H1 (cell line): ENCODE measurements at regions not wholly inside any gene's neighbourhood (a gene's known extent, or its start where the extent isn't known, plus 50 kb on each side); places are given as distances from the start of the nearest gene placed in this dataset.

Experiments used
- CTCF ChIA-PET: fragments of 300-600 bp; sonication (Branson Sonifier 250); formaldehyde crosslinking; loops from one replicate; lab custom pipeline; 2021; ENCODE audit not compliant: partially characterized antibody; lab: Charles Lee
- POLR2A ChIA-PET: fragments of 300-600 bp; sonication (Branson Sonifier 250); formaldehyde crosslinking; loops from one replicate; lab custom pipeline; 2021; ENCODE audit warnings: inconsistent platforms; ENCODE audit not compliant: partially characterized antibody; lab: Charles Lee
- DNase-seq, 2 experiments: peaks; one replicate each; pipeline versions ENCODE4 v3.0.0 to v3.0.0-alpha.2; 2010 to 2022; ENCODE audit warnings: low spot score in 2 of 2, low read depth in 1 of 2, mixed read lengths in 1 of 2
- FAIRE-seq: peaks from 2 replicates; lab custom pipeline; 2011; peaks lifted over from hg19 to GRCh38; lab: Jason Lieb, UNC
- H2AFZ ChIP-seq: 2 replicates; pipeline ENCODE4 v1.8.1; 2012; ENCODE audit warnings: low read length, inconsistent platforms
- H2AK5ac ChIP-seq: 2 replicates; pipeline ENCODE4 v1.6.1; 2013; ENCODE audit warnings: low read depth, low read length
- H2BK120ac ChIP-seq: replicated peaks from 2 replicates; pipeline ENCODE3; 2013; ENCODE audit warnings: low read depth, low read length, inconsistent platforms
- H2BK12ac ChIP-seq: 2 replicates; pipeline ENCODE4 v1.6.1; 2013; ENCODE audit warnings: low read depth, low read length
- H2BK15ac ChIP-seq: 2 replicates; pipeline ENCODE4 v1.6.1; 2013; ENCODE audit warnings: low read length
- H2BK20ac ChIP-seq: 2 replicates; pipeline ENCODE4 v1.6.1; 2013; ENCODE audit warnings: low read length
- H2BK5ac ChIP-seq: 2 replicates; pipeline ENCODE4 v1.6.1; 2013; ENCODE audit warnings: low read depth, low read length
- H3K14ac ChIP-seq: 2 replicates; pipeline ENCODE4 v1.6.1; 2013; ENCODE audit warnings: inconsistent platforms; ENCODE audit not compliant: insufficient read length
- H3K18ac ChIP-seq: 2 replicates; pipeline ENCODE4 v1.6.1; 2013; ENCODE audit warnings: low read length; ENCODE audit errors: extremely low read depth
- H3K23ac ChIP-seq: 2 replicates; pipeline ENCODE4 v1.6.1; 2013; ENCODE audit warnings: inconsistent platforms; ENCODE audit not compliant: insufficient read length
- H3K23me2 ChIP-seq: 2 replicates; pipeline ENCODE4 v1.6.1; 2013; ENCODE audit warnings: low read depth, low read length
- H3K27ac ChIP-seq: 2 replicates; pipeline ENCODE4 v1.6.1; 2011; ENCODE audit warnings: low read depth, low read length, inconsistent platforms
- H3K27me3 ChIP-seq, 4 experiments: replicated peaks in 1 of 4; 1 replicate in 1 of 4; 2 replicates in 3 of 4; pipeline versions ENCODE4 v1.6.1 to v1.8.1; 2011 to 2013; ENCODE audit warnings: low read length in 3 of 4, mild to moderate bottlenecking in 3 of 4, inconsistent platforms in 2 of 4, mixed read lengths in 2 of 4, moderate library complexity in 1 of 4; ENCODE audit not compliant: control insufficient read depth in 3 of 4, insufficient read depth in 3 of 4; ENCODE audit errors: extremely low read depth in 1 of 4
- H3K36me3 ChIP-seq, 4 experiments: 2 replicates each; pipeline versions ENCODE4 v1.6.1 to v1.8.1; 2011 to 2013; ENCODE audit warnings: mild to moderate bottlenecking in 4 of 4, low read length in 3 of 4, moderate library complexity in 2 of 4, control low read depth in 1 of 4, inconsistent platforms in 1 of 4; ENCODE audit not compliant: insufficient read depth in 4 of 4, control insufficient read depth in 2 of 4
- H3K4ac ChIP-seq: replicated peaks from 2 replicates; pipeline ENCODE3; 2013; ENCODE audit warnings: low read length, low read depth, mixed read lengths, inconsistent platforms; ENCODE audit not compliant: insufficient read length
- H3K4me1 ChIP-seq, 4 experiments: replicated peaks in 1 of 4; 1 replicate in 1 of 4; 2 replicates in 3 of 4; pipeline versions ENCODE4 v1.6.1 to v1.8.1; 2011 to 2013; ENCODE audit warnings: low read length in 3 of 4, inconsistent platforms in 2 of 4, mixed read lengths in 1 of 4; ENCODE audit not compliant: insufficient read depth in 4 of 4, control insufficient read depth in 3 of 4
- H3K4me2 ChIP-seq, 2 experiments: 2 replicates each; pipeline versions ENCODE4 v1.6.1 to v1.8.1; 2011 to 2013; ENCODE audit warnings: low read depth in 2 of 2, low read length in 2 of 2, control low read depth in 1 of 2, inconsistent platforms in 1 of 2, mild to moderate bottlenecking in 1 of 2; ENCODE audit not compliant: insufficient read depth in 1 of 2
- H3K4me3 ChIP-seq, 4 experiments: fragments of 200-600, 300-600 bp in 1 of 4; sonication (generic), shearing (Covaris generic), sonication (Bioruptor Twin) in 1 of 4; 2 replicates each; pipeline versions ENCODE4 v1.5.1 to v1.8.1; 2011 to 2016; ENCODE audit warnings: low read length in 4 of 4, low read depth in 3 of 4, control low read depth in 2 of 4, inconsistent platforms in 2 of 4, mild to moderate bottlenecking in 2 of 4, mixed read lengths in 1 of 4, moderate library complexity in 1 of 4; ENCODE audit not compliant: insufficient read depth in 2 of 4; ENCODE audit errors: extremely low read depth in 1 of 4
- H3K56ac ChIP-seq: replicated peaks from 2 replicates; pipeline ENCODE3; 2013; ENCODE audit warnings: low read depth, mild to moderate bottlenecking, mixed read lengths, low read length, inconsistent platforms; ENCODE audit not compliant: insufficient read length
- H3K79me1 ChIP-seq: 2 replicates; pipeline ENCODE4 v1.6.1; 2013; ENCODE audit warnings: low read depth, low read length, control low read depth
- H3K79me2 ChIP-seq, 2 experiments: 2 replicates each; pipeline versions ENCODE4 v1.6.1 to v1.8.1; 2012 to 2013; ENCODE audit warnings: low read length in 2 of 2, mild to moderate bottlenecking in 2 of 2, inconsistent platforms in 1 of 2; ENCODE audit not compliant: insufficient read depth in 2 of 2, control insufficient read depth in 1 of 2
- H3K9ac ChIP-seq, 4 experiments: replicated peaks in 1 of 4; 1 replicate in 1 of 4; 2 replicates in 3 of 4; pipeline versions ENCODE4 v1.6.1 to v1.8.1; 2011 to 2013; ENCODE audit warnings: low read depth in 3 of 4, low read length in 3 of 4, control low read depth in 2 of 4, mild to moderate bottlenecking in 2 of 4, moderate library complexity in 2 of 4, inconsistent platforms in 1 of 4; ENCODE audit errors: extremely low read depth in 1 of 4
- H3K9me3 ChIP-seq, 2 experiments: 2 replicates each; pipeline versions ENCODE4 v1.6.1 to v1.8.1; 2012 to 2013; ENCODE audit warnings: mild to moderate bottlenecking in 2 of 2, moderate library complexity in 2 of 2, control low read depth in 1 of 2, inconsistent platforms in 1 of 2, low read depth in 1 of 2, low read length in 1 of 2, mixed read lengths in 1 of 2; ENCODE audit not compliant: insufficient read depth in 2 of 2
- H4K20me1 ChIP-seq, 2 experiments: replicated peaks in 1 of 2; 2 replicates each; pipeline versions ENCODE3 to v1.8.1; 2011 to 2013; ENCODE audit warnings: inconsistent platforms in 2 of 2, low read length in 2 of 2, mild to moderate bottlenecking in 1 of 2; ENCODE audit not compliant: insufficient read depth in 2 of 2, control insufficient read depth in 1 of 2
- H4K5ac ChIP-seq: 2 replicates; pipeline ENCODE4 v1.6.1; 2013; ENCODE audit warnings: low read length, low read depth, mixed read lengths, inconsistent platforms; ENCODE audit not compliant: insufficient read length
- H4K8ac ChIP-seq: 2 replicates; pipeline ENCODE4 v1.8.0; 2013; ENCODE audit warnings: mild to moderate bottlenecking, moderate library complexity, low read length, inconsistent platforms; ENCODE audit not compliant: insufficient read depth; ENCODE audit errors: extremely low read depth
- H4K91ac ChIP-seq: replicated peaks from 2 replicates; pipeline ENCODE3; 2013; ENCODE audit warnings: low read length, mixed read lengths, inconsistent platforms; ENCODE audit not compliant: insufficient read length
- BRCA1 ChIP-seq: IDR thresholded peaks from 2 replicates; pipeline ENCODE4 v1.6.1; 2012; ENCODE audit warnings: low read depth, low read length, improper control_type of control experiment
- EP300 ChIP-seq, 2 experiments: IDR thresholded peaks; 1 replicate in 1 of 2; 2 replicates in 1 of 2; pipeline ENCODE4 v1.6.1; 2011 to 2012; ENCODE audit warnings: low read depth in 2 of 2, low read length in 2 of 2, mild to moderate bottlenecking in 2 of 2, borderline replicate concordance in 1 of 2, inconsistent platforms in 1 of 2, moderate library complexity in 1 of 2
- NRF1 ChIP-seq: IDR thresholded peaks from 2 replicates; pipeline ENCODE4 v1.6.1; 2011; ENCODE audit warnings: mild to moderate bottlenecking, low read depth, low read length, improper control_type of control experiment
- PHF8 ChIP-seq: fragments of 200-600 bp; sonication (generic); conservative IDR thresholded peaks from 2 replicates; pipeline ENCODE4 v1.7.1; 2012; ENCODE audit warnings: low read depth, mild to moderate bottlenecking, inconsistent platforms, low read length, moderate library complexity
- SIRT6 ChIP-seq: IDR thresholded peaks from one replicate; pipeline ENCODE4 v1.7.1; 2012; ENCODE audit warnings: low read length, inconsistent platforms
- SIX5 ChIP-seq: IDR thresholded peaks from 2 replicates; pipeline ENCODE4 v1.6.1; 2011; ENCODE audit warnings: mild to moderate bottlenecking, low read depth, low read length
- WGBS, 2 experiments: shearing (Covaris generic) in 1 of 2; methylation state at CpG; one replicate each; pipeline versions ENCODE4 v1.1.6 to v1.1.7; 2013 to 2015; ENCODE audit warnings: low lambda C conversion rate in 2 of 2, mixed read lengths in 2 of 2, inconsistent platforms in 1 of 2, low coverage in 1 of 2, missing lambda C conversion rate in 1 of 2; ENCODE audit not compliant: insufficient replicate concordance in 2 of 2, insufficient coverage in 1 of 2, insufficient read length in 1 of 2; ENCODE audit errors: extremely low coverage in 1 of 2, missing lambda C conversion rate in 1 of 2; 5-methylcytosine and 5-hydroxymethylcytosine counted together
- TF ChIP-seq, protein P1 (sequence below): IDR thresholded peaks from 2 replicates; pipeline ENCODE4 v1.6.1; 2011; ENCODE audit warnings: low read length, improper control_type of control experiment

DNA sequence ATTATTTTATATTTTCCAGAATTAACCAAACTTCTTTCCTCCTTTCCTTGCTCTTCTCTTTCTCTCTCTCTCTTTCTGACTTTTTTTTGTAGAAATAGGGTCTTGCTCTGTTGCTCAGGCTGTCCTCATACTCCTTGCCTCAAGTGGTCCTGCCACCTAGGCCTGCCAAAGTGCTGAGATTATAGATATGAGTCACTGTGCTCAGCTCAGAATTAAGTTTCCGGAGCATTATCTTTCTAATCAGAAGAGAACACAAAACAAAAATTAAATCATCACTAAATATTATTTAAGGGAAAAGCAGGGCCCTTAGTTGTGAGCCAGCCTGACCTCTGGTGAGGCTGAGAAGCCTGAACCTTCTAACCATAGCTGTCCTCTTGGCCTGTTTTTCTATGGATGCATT lies 168.2 kb downstream of the SOX2 start:
- Histone ChIP-seq H3K56ac (no peak overlapping the region), H3K27me3 (no peaks in the 10 kb centered on the region), H3K9ac (no peak overlapping the region), H3K4ac (no peak overlapping the region), H3K79me2 (no peaks in the 10 kb centered on the region), H2BK120ac (no peak overlapping the region), H2AFZ (no peak overlapping the region), H2BK20ac (no peak overlapping the region), H3K4me3 (no peak overlapping the region), H2BK5ac (no peak overlapping the region), H3K27ac (no peak overlapping the region), H4K20me1 (no peaks in the 10 kb centered on the region), H2AK5ac (no peak overlapping the region), H3K18ac (no peak overlapping the region), H3K4me2 (no peak overlapping the region), H3K14ac (no peak overlapping the region), H4K5ac (no peak overlapping the region), H4K8ac (no peak overlapping the region), H3K9me3 (no peaks in the 10 kb centered on the region), H3K79me1 (no peaks in the 10 kb centered on the region), H3K23ac (no peak overlapping the region), H3K4me1 (no peaks in the 10 kb centered on the region), H4K91ac (no peak overlapping the region), H3K23me2 (peaks cover 2% of the 10 kb centered on the region; the same call in 1 of the 2 replicates), H2BK12ac (no peak overlapping the region), H3K36me3 (no peaks in the 10 kb centered on the region), H2BK15ac (no peak overlapping the region)
- ChIA-PET POLR2A (no interaction called here), CTCF (interaction anchor here (1.0 kb wide), 1 partner anchor 29 kb away, joined by 3 read pairs; no protein-coding TSS in a partner anchor)
- DNase-seq: no peak
- 81% methylated on average over 1 of the region's 1 CpG; no CpG with 5 or more reads in 1 of the 2 experiments for WGBS, 2 experiments
- FAIRE-seq: no peak
- TF ChIP-seq EP300 (IDR thresholded peaks at IDR 0.05; ENCODE audit: borderline replicate concordance in 1 of 2, low read depth in 2 of 2, low read length in 2 of 2) (no peak), SIRT6 (no peak), NRF1 (no peak), SIX5 (no peak), BRCA1 (no peak), PHF8 (no peak)
- TF ChIP-seq, protein P1, sequence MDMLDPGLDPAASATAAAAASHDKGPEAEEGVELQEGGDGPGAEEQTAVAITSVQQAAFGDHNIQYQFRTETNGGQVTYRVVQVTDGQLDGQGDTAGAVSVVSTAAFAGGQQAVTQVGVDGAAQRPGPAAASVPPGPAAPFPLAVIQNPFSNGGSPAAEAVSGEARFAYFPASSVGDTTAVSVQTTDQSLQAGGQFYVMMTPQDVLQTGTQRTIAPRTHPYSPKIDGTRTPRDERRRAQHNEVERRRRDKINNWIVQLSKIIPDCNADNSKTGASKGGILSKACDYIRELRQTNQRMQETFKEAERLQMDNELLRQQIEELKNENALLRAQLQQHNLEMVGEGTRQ: no peak
